ENCODE measurements at regions not wholly inside any gene's neighbourhood (a gene's known extent, or its start where the extent isn't known, plus 50 kb on each side); places are given as distances from the start of the nearest gene placed in this dataset.
"Not testable (repeated sequence)": the region's sequence is repeated elsewhere in the genome, so short reads cannot be mapped to it uniquely, and the experiment has no call there.

DNA sequence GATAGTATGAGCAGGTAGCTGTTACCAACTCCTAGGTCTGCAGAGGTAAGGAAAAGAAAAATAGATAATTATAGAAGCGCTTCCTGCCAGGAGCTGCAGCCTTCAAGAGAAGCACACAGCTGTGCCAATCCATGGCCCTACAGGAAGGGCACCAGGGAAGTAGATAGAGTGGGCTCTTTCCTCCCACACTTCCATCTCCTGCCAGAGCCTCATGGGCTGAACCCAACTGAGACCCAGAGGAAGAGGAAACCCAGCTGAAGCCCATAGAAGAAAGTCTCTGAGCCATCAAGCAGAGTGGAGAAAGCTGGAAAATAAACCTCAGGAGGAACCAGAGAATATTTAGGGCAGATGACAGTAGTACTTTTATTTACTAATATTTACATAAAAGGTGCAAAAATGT lies 146.7 kb upstream of the ATXN1 start:
- DNase-seq (ENCODE audit: low read depth in 2 of 2), result no peak

DNA sequence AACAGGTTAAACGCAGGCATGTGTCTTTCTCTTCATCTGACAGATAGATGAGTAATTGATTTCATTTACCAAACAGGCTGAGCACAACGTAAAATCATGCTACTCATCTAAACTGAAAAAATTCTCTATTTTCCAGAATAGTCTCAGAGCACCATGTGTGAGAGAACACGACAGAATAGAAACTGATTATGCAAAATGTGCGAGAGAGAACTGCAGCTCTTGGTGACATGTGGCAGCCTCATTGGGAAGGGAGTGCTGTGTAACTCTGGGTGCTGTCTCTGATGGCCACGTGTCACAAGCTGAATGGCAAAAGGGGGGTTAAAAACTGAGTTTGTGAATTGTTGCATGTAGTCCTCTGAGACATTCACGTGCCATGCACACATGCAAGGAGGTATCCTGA lies 143.7 kb upstream of the ATXN1 start:
- DNase-seq (ENCODE audit: low read depth in 2 of 2), result no peak

DNA sequence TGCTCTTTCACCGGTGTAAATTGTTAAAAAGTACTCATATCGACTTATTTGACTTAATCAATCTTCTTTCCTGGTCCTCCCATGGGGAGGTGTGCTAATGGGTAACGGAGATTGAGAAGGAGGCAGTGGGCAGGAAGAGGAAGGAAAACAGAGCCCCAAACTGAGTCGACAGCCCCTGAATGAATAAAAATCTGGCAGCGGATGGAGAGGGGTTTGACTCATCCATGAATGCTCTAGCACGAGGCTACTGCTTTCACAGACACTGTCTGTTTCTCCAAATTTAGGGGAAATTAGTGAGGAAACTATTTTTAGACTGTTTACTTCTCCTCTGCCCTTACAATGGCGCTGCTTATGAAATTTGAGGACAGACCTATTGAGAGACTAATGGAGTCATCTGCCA lies 142.2 kb upstream of the ATXN1 start:
- DNase-seq (ENCODE audit: low read depth in 2 of 2), result no peak

DNA sequence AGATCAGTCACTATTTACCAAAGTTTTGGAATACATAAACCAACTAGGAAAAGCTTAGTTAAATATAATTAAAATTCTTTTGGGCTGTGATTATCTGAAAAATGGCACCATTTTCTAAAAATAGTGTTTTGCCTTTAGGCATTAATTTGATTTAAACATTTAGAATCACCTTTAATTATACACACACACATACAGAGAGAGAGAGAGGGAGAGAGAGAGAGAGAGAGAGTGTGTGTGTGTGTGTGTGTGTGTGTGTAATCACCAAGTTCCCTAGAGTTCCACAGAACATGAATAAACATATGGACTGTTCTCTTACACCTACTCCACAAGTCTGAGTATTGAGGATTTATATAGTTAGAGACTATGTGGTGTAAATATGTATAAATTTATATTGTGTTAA lies 141.2 kb upstream of the ATXN1 start:
- DNase-seq (ENCODE audit: low read depth in 2 of 2), result no peak

DNA sequence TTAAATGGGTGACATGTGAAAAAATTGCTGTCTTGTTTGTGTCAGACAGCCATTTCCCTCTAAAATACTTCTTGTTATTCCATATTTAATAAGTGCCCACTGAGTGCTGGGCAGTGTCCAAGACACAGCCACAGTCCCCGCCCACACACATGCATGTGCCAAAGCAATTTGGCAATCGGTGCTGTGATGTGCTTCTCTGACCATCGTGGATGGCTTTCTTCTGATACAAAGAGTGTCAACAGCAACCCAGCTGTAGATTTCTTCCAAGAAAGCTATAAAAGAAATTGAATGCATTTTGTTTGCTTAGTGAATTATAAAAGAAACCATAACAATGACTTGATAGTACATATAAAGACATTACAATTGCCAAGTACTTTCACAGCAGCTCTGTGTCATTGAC lies 140.5 kb upstream of the ATXN1 start:
- DNase-seq (ENCODE audit: low read depth in 2 of 2), result no peak

DNA sequence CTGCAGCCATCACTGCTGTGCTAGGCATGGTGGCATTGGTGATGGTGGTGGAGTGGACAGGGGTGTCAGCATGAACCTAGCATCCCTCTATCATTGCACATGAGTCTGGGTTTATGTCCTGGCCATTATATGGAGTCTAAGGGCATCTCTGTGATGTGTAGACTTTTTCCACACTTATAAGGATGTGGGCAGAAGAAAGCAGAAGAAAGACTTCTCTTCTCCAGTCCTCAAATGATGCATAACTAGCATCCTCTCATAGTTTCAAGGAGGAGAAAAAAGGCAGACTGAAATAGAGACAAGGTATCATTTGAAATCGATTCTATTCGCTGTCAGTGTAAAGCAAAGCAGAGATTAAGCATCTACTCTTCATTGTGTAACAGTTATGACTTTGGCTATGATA lies 140.0 kb upstream of the ATXN1 start:
- DNase-seq (ENCODE audit: low read depth in 2 of 2), result no peak

DNA sequence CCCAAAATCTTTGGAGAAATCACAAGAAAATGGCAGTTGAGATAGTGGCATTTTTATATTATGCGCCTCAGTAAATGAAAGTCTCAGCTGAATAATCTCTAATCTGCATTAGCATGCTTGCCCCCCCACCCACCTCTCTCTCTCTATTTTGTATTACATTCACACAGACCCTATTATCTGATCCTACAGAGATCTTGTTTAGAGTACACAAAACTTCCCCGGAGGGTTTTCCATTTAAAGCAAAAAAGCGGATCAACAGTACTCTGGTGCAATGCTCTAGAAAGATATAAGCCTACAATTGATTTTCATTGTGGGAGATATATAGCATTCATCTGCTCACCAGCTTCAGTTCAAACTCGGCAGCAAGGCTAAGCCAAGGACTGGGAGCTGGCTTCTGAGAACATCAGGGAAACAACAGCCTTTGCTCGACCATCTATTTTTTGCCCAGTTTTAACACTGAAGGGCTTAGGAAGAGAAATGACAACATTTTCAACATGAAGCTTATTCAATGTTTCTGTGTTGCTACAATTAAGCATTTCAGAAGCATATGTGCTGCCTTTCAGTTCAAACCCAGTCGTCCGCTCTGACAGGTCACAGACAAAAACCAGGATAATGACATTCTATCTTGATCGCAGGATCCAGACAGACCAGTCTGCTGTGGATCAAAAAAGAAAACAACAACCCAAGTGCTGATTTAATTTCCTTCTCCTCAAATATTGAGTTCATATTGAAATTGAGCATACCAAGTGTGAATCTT lies 137.6 kb upstream of the ATXN1 start:
- no peak for DNase-seq (ENCODE audit: low read depth in 2 of 2)

DNA sequence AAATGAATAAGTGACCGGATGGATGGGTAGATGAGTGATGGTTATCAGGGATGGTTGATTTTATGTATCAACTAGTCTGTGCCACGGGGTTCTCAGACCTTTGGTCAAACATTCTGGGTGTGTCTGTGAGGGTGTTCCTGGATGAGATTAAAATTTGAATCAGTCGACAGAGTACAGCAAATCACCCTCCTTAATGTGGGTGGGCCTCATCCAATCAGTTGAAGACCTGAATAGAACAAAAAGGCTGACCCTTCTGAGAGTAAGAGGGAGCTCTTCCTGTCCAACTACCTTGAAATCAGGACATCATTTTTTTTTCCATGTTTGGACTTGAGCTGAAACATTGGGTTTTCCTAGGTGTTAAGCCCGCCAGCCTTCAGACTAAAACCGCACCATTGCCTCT lies 136.4 kb upstream of the ATXN1 start:
- no peak for DNase-seq (ENCODE audit: low read depth in 2 of 2)

DNA sequence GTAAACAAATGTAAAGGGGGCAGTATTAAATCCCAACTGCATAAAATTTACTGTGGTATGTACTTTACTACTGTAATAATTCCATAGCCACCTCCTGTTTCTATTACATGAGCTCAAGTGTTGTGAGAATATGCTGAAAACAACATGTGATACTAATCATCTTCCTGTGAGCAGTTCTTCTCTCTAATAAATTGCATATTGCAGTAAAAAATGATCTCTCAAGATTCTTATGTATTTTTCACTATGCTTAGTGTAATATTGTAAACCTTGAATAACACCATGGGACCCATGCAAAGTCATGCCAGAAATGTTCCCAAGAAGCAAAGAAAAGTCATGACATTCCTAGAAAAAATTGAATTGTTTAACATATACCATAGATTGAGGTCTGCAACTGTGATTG lies 133.0 kb upstream of the ATXN1 start:
- no peak for DNase-seq (ENCODE audit: low read depth in 2 of 2)

DNA sequence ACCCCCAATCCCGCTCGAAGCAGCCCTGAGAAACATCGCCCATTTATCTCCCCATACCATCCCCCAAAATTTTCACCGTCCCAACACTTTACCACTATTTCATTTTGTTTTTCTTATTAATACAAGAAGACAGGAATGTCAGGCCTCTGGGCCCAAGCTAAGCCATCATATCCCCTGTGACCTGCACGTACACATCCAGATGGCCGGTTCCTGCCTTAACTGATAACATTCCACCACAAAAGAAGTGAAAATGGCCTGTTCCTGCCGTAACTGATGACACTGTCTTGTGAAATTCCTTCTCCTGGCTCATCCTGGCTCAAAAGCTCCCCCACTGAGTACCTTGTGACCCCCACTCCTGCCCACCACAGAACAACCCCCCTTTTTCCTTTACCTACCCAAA lies 129.8 kb upstream of the ATXN1 start:
- DNase-seq (ENCODE audit: low read depth in 2 of 2), result not testable (repeated sequence)

DNA sequence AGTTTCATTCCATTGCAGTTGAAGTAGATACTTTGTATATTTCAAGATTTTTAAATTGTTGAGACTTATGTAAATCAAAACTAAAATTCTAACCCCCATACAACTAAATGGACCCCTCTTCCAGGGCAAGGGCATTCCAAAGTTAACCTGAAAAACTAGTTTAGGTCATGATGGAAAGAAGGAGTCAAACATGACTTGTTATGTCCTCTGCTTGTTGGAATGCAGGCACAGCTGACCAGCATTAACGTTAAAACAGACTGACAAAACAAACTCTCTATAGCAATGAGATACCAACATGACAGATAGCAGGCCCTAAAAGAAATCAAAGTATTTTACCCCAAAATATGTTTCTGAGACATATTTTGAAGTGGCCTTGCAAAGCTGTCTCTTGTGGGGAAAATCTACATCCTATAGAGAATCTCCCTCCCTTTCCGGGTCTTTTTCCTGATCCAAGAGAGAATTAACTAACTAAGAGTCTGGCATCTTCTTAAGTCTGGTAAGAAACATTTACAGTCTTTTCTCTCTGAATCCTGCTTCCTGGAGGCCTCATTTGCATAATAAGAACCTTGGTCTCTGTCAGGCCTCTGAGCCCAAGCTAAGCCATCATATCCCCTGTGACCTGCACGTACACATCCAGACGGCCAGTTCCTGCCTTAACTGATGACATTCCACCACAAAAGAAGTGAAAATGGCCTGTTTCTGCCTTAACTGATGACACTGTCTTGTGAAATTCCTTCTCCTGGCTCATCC lies 124.3 kb upstream of the ATXN1 start:
- no peak for DNase-seq (ENCODE audit: low read depth in 2 of 2)

DNA sequence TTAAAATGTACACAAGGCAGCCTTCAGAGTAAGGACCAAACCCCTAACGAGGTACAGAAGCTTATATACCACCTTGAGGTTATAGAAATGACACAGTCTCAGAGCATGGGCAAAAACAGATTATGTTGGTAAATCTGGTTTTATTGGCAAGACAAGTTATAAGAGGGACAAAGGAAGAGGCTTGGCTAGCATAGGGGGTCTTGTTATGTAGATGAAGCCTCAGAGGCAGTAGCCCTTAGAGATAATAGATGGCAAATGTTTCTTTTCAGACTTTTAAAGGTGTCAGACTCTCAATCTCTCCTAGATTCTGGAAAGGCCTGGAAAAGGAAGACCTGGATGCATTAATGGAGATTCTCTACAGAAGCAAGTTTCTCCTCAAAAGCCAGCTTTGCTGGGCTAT lies 123.3 kb upstream of the ATXN1 start:
- no peak for DNase-seq (ENCODE audit: low read depth in 2 of 2)

DNA sequence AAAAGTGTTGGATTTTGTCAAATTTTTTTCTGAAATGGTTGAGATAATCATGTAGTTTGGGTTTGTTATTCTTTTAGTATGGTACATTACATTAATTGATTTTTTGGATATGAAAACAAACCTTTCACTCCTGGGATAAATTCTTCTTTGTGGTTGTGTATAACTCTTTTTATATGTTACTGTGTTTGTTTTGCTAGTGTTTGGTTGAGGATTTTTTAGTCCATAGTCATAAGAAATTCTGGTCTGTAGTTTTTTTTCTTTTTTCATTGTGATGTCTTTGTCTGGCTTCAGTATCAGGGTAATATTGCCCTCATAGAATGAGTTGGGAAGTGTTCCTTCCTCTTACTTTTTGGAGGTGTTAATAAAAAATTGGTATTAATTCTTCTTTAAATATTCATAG lies 122.2 kb upstream of the ATXN1 start:
- no peak for DNase-seq (ENCODE audit: low read depth in 2 of 2)

DNA sequence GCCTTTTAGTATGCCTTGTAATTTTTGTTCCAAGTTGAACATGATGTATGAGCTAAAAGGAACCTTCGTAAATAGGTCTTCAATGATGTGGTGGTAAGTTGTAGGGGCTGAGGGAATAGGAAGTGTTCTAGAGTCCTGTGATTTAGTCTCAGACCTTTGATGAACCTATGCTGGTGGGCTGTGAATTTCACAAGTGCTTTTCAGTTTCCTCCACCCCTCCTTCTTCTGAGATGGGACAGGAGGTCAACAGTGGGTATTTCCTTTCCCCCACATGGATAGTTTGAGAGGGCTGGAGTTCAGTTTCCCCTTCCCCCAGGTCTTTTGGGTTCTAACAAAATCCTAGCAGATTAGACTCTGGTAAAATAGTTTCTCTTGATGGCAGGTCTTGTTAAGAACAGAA lies 121.0 kb upstream of the ATXN1 start:
- no peak for DNase-seq (ENCODE audit: low read depth in 2 of 2)

DNA sequence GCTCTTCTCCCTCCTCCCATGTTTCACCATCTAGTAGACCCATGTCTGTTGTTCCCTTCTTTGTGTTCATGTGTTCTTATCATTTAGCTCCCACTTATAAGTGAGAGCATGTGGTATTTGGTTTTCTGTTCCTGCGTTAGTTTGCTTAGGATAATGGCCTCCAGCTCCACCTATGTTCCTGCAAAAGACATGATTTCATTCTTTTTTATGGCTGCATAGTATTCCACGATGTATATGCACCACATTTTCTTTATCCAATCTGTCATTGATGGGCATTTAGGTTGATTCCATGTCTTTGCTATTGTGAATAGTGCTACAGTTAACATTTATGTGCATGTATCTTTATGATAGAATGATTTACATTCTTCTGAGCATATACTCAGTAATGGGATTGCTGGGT lies 115.6 kb upstream of the ATXN1 start:
- not testable (repeated sequence) for DNase-seq (ENCODE audit: low read depth in 2 of 2)

DNA sequence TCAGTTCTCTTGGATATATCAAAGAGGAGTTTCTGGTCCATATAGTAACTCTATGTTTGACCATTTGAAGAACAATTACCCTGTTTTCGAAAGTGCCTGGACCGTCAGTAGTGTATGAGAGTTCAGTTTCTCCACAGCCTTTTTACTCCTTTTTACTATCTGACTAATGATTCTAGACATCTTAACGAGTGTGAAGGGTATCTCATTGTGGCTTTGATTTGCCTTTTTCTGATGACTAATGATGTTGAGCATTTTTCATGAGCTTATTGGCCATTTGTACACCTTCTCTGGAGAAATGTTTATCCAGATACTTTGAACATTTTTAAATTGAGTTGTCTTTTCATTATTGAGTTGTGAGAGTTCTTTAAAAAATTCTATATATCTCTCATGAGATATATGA lies 114.9 kb upstream of the ATXN1 start:
- DNase-seq (ENCODE audit: low read depth in 2 of 2), result no peak

DNA sequence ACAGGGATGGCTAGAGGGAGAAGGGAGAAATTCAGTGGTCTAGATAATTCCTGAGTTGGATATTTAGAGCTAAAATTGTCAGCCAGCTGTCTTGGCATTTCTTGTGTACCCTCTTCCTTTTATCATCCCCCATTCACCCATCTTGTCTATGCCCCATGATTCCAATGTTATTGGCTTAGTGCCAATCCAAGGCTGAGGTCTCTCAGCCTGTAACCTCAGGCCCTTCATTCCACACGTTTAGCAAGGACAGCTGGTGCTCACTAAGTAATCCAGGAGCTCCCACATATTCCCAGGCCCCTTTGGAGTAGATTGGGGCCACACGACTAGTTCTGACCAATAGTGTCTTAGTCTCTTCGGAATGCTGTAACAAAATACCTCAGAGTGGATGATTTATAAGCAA lies 112.4 kb upstream of the ATXN1 start:
- DNase-seq (ENCODE audit: low read depth in 2 of 2), result no peak

DNA sequence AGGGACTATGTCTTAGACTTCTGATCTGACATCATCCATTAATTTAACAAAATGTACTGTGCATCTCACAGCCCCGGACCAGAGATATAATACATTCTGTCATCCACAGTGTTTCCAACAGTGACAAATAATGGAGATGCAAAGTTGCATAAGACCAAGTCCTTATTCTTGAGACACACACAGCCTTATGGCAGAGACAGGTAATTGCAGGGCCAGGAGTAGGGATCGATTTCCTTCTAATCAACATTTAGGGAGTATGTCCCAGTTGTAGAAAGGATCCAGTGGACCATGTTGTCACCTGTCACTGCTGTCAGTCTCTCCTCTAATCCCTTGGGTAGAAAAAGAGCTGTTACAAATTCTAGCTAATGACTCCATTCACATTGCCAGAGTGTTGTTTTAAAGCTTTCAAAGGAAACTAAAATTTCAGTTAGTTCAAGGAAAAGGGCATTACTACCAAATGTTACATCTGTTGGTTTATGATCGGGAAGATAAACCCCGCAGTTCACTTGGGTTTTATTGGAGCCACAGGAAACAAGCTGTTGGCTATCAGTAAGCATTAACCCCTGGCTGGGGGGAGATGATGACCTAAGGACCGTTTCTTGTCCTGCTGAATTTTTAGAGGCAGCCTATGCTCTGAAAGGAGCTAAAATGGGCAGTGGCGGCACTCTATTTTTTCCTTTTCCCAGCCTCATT lies 111.4 kb upstream of the ATXN1 start:
- no peak for DNase-seq (ENCODE audit: low read depth in 2 of 2)

DNA sequence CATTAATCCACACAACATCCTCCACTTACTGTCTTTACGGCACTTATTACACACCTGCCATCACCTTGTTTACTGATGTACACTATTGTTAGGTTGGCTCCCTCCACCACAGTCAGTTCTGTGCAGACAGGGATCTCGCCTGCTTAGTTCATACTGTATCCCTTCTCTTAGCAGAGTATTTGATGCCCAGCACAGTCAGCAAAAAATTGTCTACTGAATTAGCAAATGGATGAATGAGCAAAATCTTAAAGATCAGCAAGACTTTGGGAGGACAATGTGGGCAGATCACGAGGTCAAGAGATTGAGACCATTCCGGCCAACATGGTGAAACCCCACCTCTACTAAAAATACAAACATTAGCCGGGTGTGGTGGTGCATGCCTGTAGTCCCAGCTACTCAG lies 109.8 kb upstream of the ATXN1 start:
- DNase-seq (ENCODE audit: low read depth in 2 of 2), result no peak

DNA sequence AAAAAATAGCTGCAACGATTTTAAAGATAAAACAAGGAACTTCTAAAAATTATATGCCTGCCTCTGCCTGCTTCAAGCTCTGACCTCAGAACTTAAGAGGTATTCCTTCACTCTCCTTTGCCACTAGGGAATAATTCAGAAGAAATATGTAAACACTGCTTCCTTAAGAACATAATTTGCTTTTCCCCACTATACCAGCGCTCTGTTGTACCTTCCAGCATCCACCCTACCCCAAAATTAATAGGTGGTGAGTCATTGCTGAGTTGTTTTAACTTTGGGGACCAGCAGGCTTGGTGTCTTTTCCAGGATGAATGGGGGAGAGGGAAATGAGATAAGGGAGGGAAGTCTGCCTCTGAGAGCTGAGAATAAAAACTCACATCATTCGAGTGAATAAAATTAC lies 107.7 kb upstream of the ATXN1 start:
- no peak for DNase-seq (ENCODE audit: low read depth in 2 of 2)

DNA sequence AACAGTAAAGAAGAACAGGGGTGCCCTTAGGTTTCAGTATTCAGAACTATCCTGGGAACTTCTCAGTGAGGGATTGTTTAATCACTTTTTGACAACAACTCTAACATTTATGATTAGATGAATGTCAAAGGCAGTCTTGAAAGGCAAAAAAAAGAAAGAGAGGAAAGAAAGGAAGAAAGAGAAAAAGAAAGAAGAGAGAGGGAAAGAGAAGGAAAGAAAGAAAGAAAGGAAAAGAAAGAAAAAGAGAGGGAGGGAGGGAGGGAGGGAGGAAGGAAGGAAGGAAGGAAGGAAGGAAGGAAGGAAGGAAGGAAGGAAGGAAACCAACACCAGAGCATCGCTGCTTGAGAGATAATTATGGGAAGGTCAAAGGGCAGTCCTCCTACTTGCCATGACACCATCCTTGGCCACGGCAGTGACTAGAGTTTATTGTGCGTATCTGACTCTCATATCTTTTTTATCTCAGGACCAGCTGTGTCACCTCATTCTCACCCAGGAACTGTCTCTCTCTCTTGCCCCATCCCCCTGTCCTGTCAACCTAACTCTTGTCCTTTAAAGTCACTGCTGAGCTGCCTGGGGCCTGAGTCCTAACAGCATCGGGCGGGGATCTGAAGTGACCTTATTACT lies 96.8 kb upstream of the ATXN1 start:
- DNase-seq (ENCODE audit: low read depth in 2 of 2), result no peak

DNA sequence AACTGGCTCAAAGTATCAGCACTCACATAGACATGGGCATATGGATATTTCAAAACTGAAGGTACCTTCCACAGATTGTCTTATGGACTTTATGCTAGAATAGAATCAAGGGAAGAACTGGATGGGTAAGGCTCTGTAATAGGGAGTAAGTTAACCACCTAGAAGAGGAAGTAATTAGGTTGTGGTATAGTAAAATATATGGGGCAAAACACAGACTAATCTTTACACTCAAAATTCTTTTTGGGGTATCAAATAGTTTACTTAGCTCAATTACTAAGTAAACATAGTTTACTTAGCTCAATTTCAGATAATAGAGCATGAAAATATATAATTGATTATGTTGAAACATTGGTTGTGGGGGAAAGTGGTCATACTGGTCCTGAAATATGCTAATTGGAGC lies 94.2 kb upstream of the ATXN1 start:
- DNase-seq (ENCODE audit: low read depth in 2 of 2), result no peak

DNA sequence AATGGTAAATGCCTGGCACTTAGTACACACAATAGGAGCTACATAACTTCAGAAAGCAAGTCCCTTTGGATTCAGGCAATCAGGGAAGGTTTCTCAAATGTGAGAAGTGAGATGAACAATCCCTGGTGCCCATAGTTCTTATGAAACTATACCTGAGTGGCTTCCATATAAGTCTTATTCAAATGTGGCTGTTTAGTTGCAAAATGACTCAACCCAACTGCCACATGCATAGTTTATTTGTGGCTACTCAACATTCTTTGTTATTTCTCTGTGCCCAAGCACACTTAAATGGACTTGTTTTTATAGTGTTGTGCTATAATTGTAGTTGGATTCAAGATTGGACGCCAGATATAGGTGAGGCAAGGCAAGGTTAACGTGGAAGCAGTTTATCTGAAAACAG lies 93.7 kb upstream of the ATXN1 start:
- DNase-seq (ENCODE audit: low read depth in 2 of 2), result no peak

Data from stimulated activated CD4-positive, alpha-beta T cell treated with anti-CD3 and anti-CD28 coated beads, Interleukin-1b, Interleukin-23, amount 100 ng/mL, for 1 hour (primary cell).